HepG2 (cell line): ENCODE measurements at regions not wholly inside any gene's neighbourhood (a gene's known extent, or its start where the extent isn't known, plus 50 kb on each side); places are given as distances from the start of the nearest gene placed in this dataset.
"Not testable (repeated sequence)": the region's sequence is repeated elsewhere in the genome, so short reads cannot be mapped to it uniquely, and the experiment has no call there.

Source experiments
- ATAC-seq: fragments of 200-7000 bp; cut with Tn5 transposase; 3 replicates; pipeline ENCODE4 v1.9.1; 2020; ENCODE audit warnings: mild to moderate bottlenecking, moderate library complexity
- BruUV-seq: library from RNA; stranded (reverse); fragments of 400-500 nt; replicated peaks from 2 replicates; lab custom pipeline; 2021; lab: Mats Ljungman, UMichigan
- CTCF ChIA-PET: fragments of 300-600 bp; formaldehyde crosslinking; extraction: SDS; loops from one replicate; lab custom pipeline; 2021; ENCODE audit warnings: low total read pairs, inconsistent platforms, low intra/inter-chr PET ratio; lab: Yijun Ruan, JAX
- POLR2A ChIA-PET: fragments of 350-600 bp; sonication (Branson Sonifier 250); formaldehyde crosslinking; loops from one replicate; lab custom pipeline; 2020; ENCODE audit warnings: antibody characterized with exemption, inconsistent platforms; lab: Yijun Ruan, JAX
- DNase-seq: peaks from one replicate; pipeline ENCODE4 v3.0.0-alpha.2; 2015; ENCODE audit warnings: low spot score
- FAIRE-seq: peaks from 3 replicates; lab custom pipeline; 2011; peaks lifted over from hg19 to GRCh38; lab: Jason Lieb, UNC
- H2AFZ ChIP-seq: one replicate; pipeline ENCODE4 v1.6.1; 2011; ENCODE audit warnings: low read length, inconsistent platforms
- H3K27ac ChIP-seq: fragments of 300-600 bp; 3 replicates; pipeline ENCODE4 v1.8.0; 2011; ENCODE audit warnings: mixed run types, mild to moderate bottlenecking, mixed read lengths, low read length, inconsistent platforms; ENCODE audit not compliant: insufficient read depth; ENCODE audit errors: extremely low read length
- H3K27me3 ChIP-seq, 2 experiments: fragments of 200-600 bp in 1 of 2; 2 replicates in 1 of 2; 3 replicates in 1 of 2; pipeline versions ENCODE4 v1.6.0 to v1.8.0; 2011; ENCODE audit warnings: low read length in 2 of 2, mild to moderate bottlenecking in 2 of 2, moderate library complexity in 2 of 2, inconsistent platforms in 1 of 2; ENCODE audit not compliant: insufficient read depth in 2 of 2, control insufficient read depth in 1 of 2
- H3K36me3 ChIP-seq, 2 experiments: fragments of 200-600 bp in 1 of 2; replicated peaks in 1 of 2; 2 replicates in 1 of 2; 3 replicates in 1 of 2; pipeline versions ENCODE4 v1.5.1 to v1.8.0; 2011; ENCODE audit warnings: low read length in 2 of 2, inconsistent platforms in 1 of 2; ENCODE audit not compliant: insufficient read depth in 2 of 2, control insufficient read depth in 1 of 2
- H3K4me1 ChIP-seq: 2 replicates; pipeline ENCODE4 v1.5.1; 2012; ENCODE audit warnings: low read length, inconsistent platforms; ENCODE audit not compliant: insufficient read depth
- H3K4me2 ChIP-seq: 2 replicates; pipeline ENCODE4 v1.6.0; 2011; ENCODE audit warnings: low read depth, low read length, inconsistent platforms
- H3K4me3 ChIP-seq, 3 experiments: fragments of 200-600 bp in 1 of 3; sonication (generic), shearing (Covaris generic) in 1 of 3; replicated peaks in 1 of 3; 2 replicates each; pipeline ENCODE4 v1.5.1; 2011 to 2016; ENCODE audit warnings: low read length in 3 of 3, inconsistent platforms in 2 of 3, low read depth in 2 of 3, mild to moderate bottlenecking in 2 of 3, control low read depth in 1 of 3, mixed read lengths in 1 of 3; ENCODE audit not compliant: insufficient read depth in 1 of 3
- H3K79me2 ChIP-seq: one replicate; pipeline ENCODE4 v1.6.1; 2011; ENCODE audit warnings: low read length, inconsistent platforms; ENCODE audit not compliant: insufficient read depth
- H3K9ac ChIP-seq: 2 replicates; pipeline ENCODE4 v1.6.0; 2011; ENCODE audit warnings: mild to moderate bottlenecking, low read depth, low read length, inconsistent platforms; ENCODE audit not compliant: insufficient read depth
- H3K9me3 ChIP-seq: 2 replicates; pipeline ENCODE4 v1.5.1; 2012; ENCODE audit warnings: mild to moderate bottlenecking, low read length
- H4K20me1 ChIP-seq: 2 replicates; pipeline ENCODE4 v1.6.0; 2011; ENCODE audit warnings: inconsistent platforms, mild to moderate bottlenecking, low read length, moderate library complexity; ENCODE audit not compliant: insufficient read depth
- WGBS: methylation state at CpG from one replicate; pipeline ENCODE4 v1.1.6; 2017; ENCODE audit warnings: low lambda C conversion rate; 5-methylcytosine and 5-hydroxymethylcytosine counted together
- in situ Hi-C: cut with HindIII; loops from 2 replicates; pipeline ENCODE4 v1.10.0; 2017; ENCODE audit warnings: low pct_unique_long_range_greater_than_20kb; ENCODE audit not compliant: extremely low pct_ligation_motif_present
- intact Hi-C: fragments of 100-400 bp; cut with micrococcal nuclease; formaldehyde crosslinking; loops from one replicate; pipeline ENCODE4 v1.10.0; 2022; ENCODE audit not compliant: unreplicated experiment
- TF ChIP-seq, protein P1 (sequence below): sonication (generic); formaldehyde crosslinking; IDR thresholded peaks from 2 replicates; pipeline ENCODE4 v1.5.1; 2020; ENCODE audit warnings: missing genetic modification reagents, mild to moderate bottlenecking, borderline replicate concordance
- TF ChIP-seq, protein P2 (sequence below): sonication (generic); formaldehyde crosslinking; IDR thresholded peaks from 2 replicates; pipeline ENCODE4 v1.4.0; 2020; ENCODE audit warnings: missing genetic modification reagents
- TF ChIP-seq, protein P3 (sequence below): sonication (generic); formaldehyde crosslinking; IDR thresholded peaks from 2 replicates; pipeline ENCODE4 v1.8.0; 2023; ENCODE audit warnings: mild to moderate bottlenecking, missing genetic modification reagents

DNA sequence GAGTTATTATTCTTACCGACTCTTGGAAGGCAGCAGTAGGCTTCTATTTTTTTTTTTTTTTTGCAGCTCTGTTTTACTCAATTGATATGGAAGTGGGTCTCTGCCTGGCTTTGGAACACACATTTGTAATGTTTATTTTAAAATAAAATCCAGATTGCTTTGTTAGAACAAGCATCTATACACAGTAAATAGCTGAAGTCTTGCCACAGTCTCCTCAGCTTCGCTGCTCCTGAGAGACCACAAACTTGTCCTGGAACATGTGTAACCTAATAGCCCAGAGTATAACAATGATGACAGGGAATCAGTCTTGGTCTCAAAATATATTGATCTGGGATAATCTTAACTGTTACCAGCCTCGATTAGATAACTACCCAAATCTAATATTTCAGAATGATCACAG, 299.8 kb upstream of the NOX3 start (continued):
- TF ChIP-seq, protein P1, sequence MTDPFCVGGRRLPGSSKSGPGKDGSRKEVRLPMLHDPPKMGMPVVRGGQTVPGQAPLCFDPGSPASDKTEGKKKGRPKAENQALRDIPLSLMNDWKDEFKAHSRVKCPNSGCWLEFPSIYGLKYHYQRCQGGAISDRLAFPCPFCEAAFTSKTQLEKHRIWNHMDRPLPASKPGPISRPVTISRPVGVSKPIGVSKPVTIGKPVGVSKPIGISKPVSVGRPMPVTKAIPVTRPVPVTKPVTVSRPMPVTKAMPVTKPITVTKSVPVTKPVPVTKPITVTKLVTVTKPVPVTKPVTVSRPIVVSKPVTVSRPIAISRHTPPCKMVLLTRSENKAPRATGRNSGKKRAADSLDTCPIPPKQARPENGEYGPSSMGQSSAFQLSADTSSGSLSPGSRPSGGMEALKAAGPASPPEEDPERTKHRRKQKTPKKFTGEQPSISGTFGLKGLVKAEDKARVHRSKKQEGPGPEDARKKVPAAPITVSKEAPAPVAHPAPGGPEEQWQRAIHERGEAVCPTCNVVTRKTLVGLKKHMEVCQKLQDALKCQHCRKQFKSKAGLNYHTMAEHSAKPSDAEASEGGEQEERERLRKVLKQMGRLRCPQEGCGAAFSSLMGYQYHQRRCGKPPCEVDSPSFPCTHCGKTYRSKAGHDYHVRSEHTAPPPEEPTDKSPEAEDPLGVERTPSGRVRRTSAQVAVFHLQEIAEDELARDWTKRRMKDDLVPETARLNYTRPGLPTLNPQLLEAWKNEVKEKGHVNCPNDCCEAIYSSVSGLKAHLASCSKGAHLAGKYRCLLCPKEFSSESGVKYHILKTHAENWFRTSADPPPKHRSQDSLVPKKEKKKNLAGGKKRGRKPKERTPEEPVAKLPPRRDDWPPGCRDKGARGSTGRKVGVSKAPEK (CRISPR knock-in tag) = no peak
- TF ChIP-seq, protein P2, sequence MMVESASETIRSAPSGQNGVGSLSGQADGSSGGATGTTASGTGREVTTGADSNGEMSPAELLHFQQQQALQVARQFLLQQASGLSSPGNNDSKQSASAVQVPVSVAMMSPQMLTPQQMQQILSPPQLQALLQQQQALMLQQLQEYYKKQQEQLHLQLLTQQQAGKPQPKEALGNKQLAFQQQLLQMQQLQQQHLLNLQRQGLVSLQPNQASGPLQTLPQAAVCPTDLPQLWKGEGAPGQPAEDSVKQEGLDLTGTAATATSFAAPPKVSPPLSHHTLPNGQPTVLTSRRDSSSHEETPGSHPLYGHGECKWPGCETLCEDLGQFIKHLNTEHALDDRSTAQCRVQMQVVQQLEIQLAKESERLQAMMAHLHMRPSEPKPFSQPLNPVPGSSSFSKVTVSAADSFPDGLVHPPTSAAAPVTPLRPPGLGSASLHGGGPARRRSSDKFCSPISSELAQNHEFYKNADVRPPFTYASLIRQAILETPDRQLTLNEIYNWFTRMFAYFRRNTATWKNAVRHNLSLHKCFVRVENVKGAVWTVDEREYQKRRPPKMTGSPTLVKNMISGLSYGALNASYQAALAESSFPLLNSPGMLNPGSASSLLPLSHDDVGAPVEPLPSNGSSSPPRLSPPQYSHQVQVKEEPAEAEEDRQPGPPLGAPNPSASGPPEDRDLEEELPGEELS (CRISPR knock-in tag) = no peak
- TF ChIP-seq, protein P3, sequence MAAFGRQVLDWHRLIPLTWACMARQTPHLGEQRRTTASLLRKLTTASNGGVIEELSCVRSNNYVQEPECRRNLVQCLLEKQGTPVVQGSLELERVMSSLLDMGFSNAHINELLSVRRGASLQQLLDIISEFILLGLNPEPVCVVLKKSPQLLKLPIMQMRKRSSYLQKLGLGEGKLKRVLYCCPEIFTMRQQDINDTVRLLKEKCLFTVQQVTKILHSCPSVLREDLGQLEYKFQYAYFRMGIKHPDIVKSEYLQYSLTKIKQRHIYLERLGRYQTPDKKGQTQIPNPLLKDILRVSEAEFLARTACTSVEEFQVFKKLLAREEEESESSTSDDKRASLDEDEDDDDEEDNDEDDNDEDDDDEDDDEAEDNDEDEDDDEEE (CRISPR knock-in tag) = no peak

DNA sequence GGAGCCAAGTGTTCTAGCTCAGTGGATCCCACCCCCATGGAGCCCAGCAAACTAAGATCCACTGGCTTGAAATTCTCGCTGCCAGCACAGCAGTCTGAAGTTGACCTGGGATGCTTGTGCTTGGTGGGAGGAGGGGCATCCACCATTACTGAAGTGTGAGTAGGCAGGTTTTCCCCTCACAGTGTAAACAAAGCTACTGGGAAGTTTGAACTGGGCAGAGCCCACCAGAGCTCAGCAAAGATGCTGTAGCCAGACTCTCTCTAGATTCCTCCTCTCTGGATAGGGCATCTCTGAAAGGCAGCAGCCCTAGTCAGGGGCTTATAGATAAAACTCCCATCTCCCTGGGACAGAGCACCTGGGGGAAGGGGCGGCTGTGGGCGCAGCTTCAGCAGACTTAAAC, 293.1 kb upstream of the NOX3 start:
- CTCF ChIA-PET, H3K9me3 ChIP-seq, in situ Hi-C loops, H3K9ac ChIP-seq, H3K27ac ChIP-seq, DNase-seq, FAIRE-seq, POLR2A ChIA-PET, H3K79me2 ChIP-seq, H3K4me2 ChIP-seq, H4K20me1 ChIP-seq, H3K36me3 ChIP-seq, intact Hi-C loops, H3K4me1 ChIP-seq, BruUV-seq, H3K27me3 ChIP-seq, H3K4me3 ChIP-seq, H2AFZ ChIP-seq: not testable (repeated sequence)
- peak; percentile 36; the same call in 2 of the 3 replicates for ATAC-seq
- 0% methylated on average over 1 of the region's 3 CpGs for WGBS
